Spleen (tissue), 11 donors: ENCODE measurements at regions not wholly inside any gene's neighbourhood (a gene's known extent, or its start where the extent isn't known, plus 50 kb on each side); places are given as distances from the start of the nearest gene placed in this dataset.

Experiments used
- DNase-seq: peaks from one replicate; pipeline ENCODE4 v3.0.0-alpha.2; 2020
- H3K27ac ChIP-seq, 8 donors: fragments of 200-600 bp; sonication (generic) in 7 of 8; 1 replicate in 4 of 8; 2 replicates in 4 of 8; pipeline versions ENCODE4 v1.5.0 to v1.8.0; 2016 to 2021; ENCODE audit warnings: inconsistent platforms in 4 of 8, mild to moderate bottlenecking in 4 of 8, moderate library complexity in 1 of 8
- H3K27me3 ChIP-seq, 7 donors: fragments of 200-600 bp; sonication (generic) in 6 of 7; replicated peaks in 1 of 7; 1 replicate in 4 of 7; 2 replicates in 3 of 7; pipeline versions ENCODE4 v1.5.0 to v1.8.0; 2016 to 2021; ENCODE audit warnings: inconsistent platforms in 3 of 7, mild to moderate bottlenecking in 1 of 7
- H3K36me3 ChIP-seq, 6 donors: fragments of 200-600 bp; sonication (generic) in 5 of 6; 1 replicate in 4 of 6; 2 replicates in 2 of 6; pipeline versions ENCODE4 v1.5.0 to v1.8.0; 2016 to 2021; ENCODE audit warnings: inconsistent platforms in 2 of 6
- H3K4me1 ChIP-seq, 6 donors: fragments of 200-600 bp; sonication (generic) in 5 of 6; 1 replicate in 3 of 6; 2 replicates in 3 of 6; pipeline versions ENCODE4 v1.5.0 to v1.8.0; 2016 to 2021; ENCODE audit warnings: inconsistent platforms in 3 of 6
- H3K4me3 ChIP-seq, 8 donors: fragments of 200-600 bp; sonication (generic) in 7 of 8; 1 replicate in 4 of 8; 2 replicates in 4 of 8; pipeline versions ENCODE4 v1.5.0 to v1.8.0; 2016 to 2021; ENCODE audit warnings: inconsistent platforms in 4 of 8, mild to moderate bottlenecking in 4 of 8, moderate library complexity in 2 of 8
- H3K9me3 ChIP-seq, 8 donors: fragments of 200-600 bp; sonication (generic) in 7 of 8; 1 replicate in 4 of 8; 2 replicates in 4 of 8; pipeline versions ENCODE4 v1.5.0 to v1.8.0; 2016 to 2021; ENCODE audit warnings: inconsistent platforms in 4 of 8
- POLR2A ChIP-seq, 3 donors: fragments of 450-650 bp; IDR thresholded peaks; one replicate each; pipeline ENCODE4 v1.5.1; 2017; ENCODE audit warnings: antibody characterized with exemption in 3 of 3, mild to moderate bottlenecking in 1 of 3
- POLR2AphosphoS5 ChIP-seq, 3 donors: sonication (generic); formaldehyde crosslinking; IDR thresholded peaks; one replicate each; pipeline ENCODE4 v1.5.1; 2017; ENCODE audit warnings: antibody characterized with exemption in 3 of 3
- WGBS, 5 donors: extraction: QIAGEN DNeasy Blood & Tissue Kit in 3 of 5; methylation state at CpG; one replicate each; pipeline versions ENCODE4 v1.1.5 to v1.1.7; 2013 to 2018; 5-methylcytosine and 5-hydroxymethylcytosine counted together
- intact Hi-C: fragments of 100-400 bp; cut with DNase I; formaldehyde crosslinking; loops from one replicate; pipeline ENCODE4 v1.15.0; 2023; ENCODE audit warnings: low total_unique reads
- TF ChIP-seq, protein P1 (sequence below), 11 experiments: fragments of 200-600 bp in 7 of 11; fragments of 450-650 bp in 4 of 11; sonication (generic) in 4 of 11; IDR thresholded peaks in 8 of 11; conservative IDR thresholded peaks in 3 of 11; 1 replicate in 7 of 11; 2 replicates in 4 of 11; pipeline versions ENCODE4 v1.4.0 to v1.8.0; 2016 to 2021; ENCODE audit warnings: antibody characterized with exemption in 11 of 11, inconsistent platforms in 4 of 11, mild to moderate bottlenecking in 1 of 11
- donor health status: healthy with polysubstance abuse.
- donor health status: DM: no; HTN: no; CAD: no; lungs with moderate emphysema.
- donor health status: DM: no; HTN: no; CAD: no.
- donor health status: Bipolar disorder and iron deficiency.
- donor health status: healthy.
- donor health status: DM: no; HTN: no; CAD: no.
- donor health status: DM: yes; HTN: yes; CAD: no.

- Histone ChIP-seq H3K4me3 (no peak overlapping the region), H3K27ac (no peak overlapping the region), H3K36me3 (no peaks in the 10 kb centered on the region), H3K27me3 (no peaks in the 10 kb centered on the region), H3K4me1 (peaks cover 0 to 12% (median 3%) of the 10 kb centered on the region in 6 donors), H3K9me3 (peaks cover 0 to 9% (median 4%) of the 10 kb centered on the region in 8 donors)
- TF ChIP-seq, protein P1, sequence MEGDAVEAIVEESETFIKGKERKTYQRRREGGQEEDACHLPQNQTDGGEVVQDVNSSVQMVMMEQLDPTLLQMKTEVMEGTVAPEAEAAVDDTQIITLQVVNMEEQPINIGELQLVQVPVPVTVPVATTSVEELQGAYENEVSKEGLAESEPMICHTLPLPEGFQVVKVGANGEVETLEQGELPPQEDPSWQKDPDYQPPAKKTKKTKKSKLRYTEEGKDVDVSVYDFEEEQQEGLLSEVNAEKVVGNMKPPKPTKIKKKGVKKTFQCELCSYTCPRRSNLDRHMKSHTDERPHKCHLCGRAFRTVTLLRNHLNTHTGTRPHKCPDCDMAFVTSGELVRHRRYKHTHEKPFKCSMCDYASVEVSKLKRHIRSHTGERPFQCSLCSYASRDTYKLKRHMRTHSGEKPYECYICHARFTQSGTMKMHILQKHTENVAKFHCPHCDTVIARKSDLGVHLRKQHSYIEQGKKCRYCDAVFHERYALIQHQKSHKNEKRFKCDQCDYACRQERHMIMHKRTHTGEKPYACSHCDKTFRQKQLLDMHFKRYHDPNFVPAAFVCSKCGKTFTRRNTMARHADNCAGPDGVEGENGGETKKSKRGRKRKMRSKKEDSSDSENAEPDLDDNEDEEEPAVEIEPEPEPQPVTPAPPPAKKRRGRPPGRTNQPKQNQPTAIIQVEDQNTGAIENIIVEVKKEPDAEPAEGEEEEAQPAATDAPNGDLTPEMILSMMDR (IDR thresholded peaks at IDR 0.05 in 8 of 11, conservative IDR thresholded peaks at IDR 0.05 in 3 of 11), result no peak
- TF ChIP-seq POLR2A (IDR thresholded peaks at IDR 0.05) (no peak), POLR2AphosphoS5 (IDR thresholded peaks at IDR 0.05) (no peak)
- DNase-seq, result no peak
- intact Hi-C loops, result no loop called here
- WGBS, 5 donors, result 75 to 91% (median 85%) methylated on average over 3 of the region's 3 CpGs
Measured at GRCh38 chr1:245039196-245039595, 115.6 kb upstream of the KIF26B start.

GRCh38 chr1:245036102-245036501 lies 118.7 kb upstream of the KIF26B start:
- TF ChIP-seq POLR2A (IDR thresholded peaks at IDR 0.05), result no peak
- intact Hi-C loops, result no loop called here
- 94 to 100% (median 97%) methylated on average over 1 of the region's 1 CpG for WGBS, 5 donors
- DNase-seq, result no peak
- no peak overlapping the region for H3K4me3 ChIP-seq
- H3K9me3 ChIP-seq, result peaks cover 0 to 9% (median 4%) of the 10 kb centered on the region in 8 donors
- no peaks in the 10 kb centered on the region for H3K4me1 ChIP-seq
- no peak overlapping the region for H3K27ac ChIP-seq
- H3K27me3 ChIP-seq, result no peaks in the 10 kb centered on the region
- H3K36me3 ChIP-seq, result no peaks in the 10 kb centered on the region

- Histone ChIP-seq H3K27ac (no peak overlapping the region), H3K9me3 (no peaks in the 10 kb centered on the region), H3K36me3 (no peaks in the 10 kb centered on the region), H3K4me3 (no peak overlapping the region), H3K27me3 (no peaks in the 10 kb centered on the region), H3K4me1 (no peaks in the 10 kb centered on the region)
- no peak for DNase-seq
- 65 to 88% (median 87%) methylated on average over 3 of the region's 3 CpGs for WGBS, 5 donors
- intact Hi-C loops, result no loop called here
- TF ChIP-seq POLR2AphosphoS5 (IDR thresholded peaks at IDR 0.05), result no peak
- TF ChIP-seq, protein P1 (IDR thresholded peaks at IDR 0.05 in 8 of 11, conservative IDR thresholded peaks at IDR 0.05 in 3 of 11), result no peak
- no peak for TF ChIP-seq POLR2A (IDR thresholded peaks at IDR 0.05)
Measured at GRCh38 chr1:245031041-245031440, 123.7 kb upstream of the KIF26B start.

GRCh38 chr1:245026247-245026646 lies 128.5 kb upstream of the KIF26B start:
- Histone ChIP-seq H3K9me3 (no peaks in the 10 kb centered on the region), H3K27me3 (no peaks in the 10 kb centered on the region), H3K4me3 (no peak overlapping the region), H3K27ac (no peak overlapping the region), H3K4me1 (no peaks in the 10 kb centered on the region), H3K36me3 (no peaks in the 10 kb centered on the region)
- TF ChIP-seq, protein P1 (IDR thresholded peaks at IDR 0.05 in 8 of 11, conservative IDR thresholded peaks at IDR 0.05 in 3 of 11), result no peak
- TF ChIP-seq POLR2AphosphoS5 (IDR thresholded peaks at IDR 0.05), result no peak
- TF ChIP-seq POLR2A (IDR thresholded peaks at IDR 0.05), result no peak
- 89 to 97% (median 94%) methylated on average over 3 of the region's 3 CpGs for WGBS, 5 donors
- intact Hi-C loops, result no loop called here
- no peak for DNase-seq

DNA sequence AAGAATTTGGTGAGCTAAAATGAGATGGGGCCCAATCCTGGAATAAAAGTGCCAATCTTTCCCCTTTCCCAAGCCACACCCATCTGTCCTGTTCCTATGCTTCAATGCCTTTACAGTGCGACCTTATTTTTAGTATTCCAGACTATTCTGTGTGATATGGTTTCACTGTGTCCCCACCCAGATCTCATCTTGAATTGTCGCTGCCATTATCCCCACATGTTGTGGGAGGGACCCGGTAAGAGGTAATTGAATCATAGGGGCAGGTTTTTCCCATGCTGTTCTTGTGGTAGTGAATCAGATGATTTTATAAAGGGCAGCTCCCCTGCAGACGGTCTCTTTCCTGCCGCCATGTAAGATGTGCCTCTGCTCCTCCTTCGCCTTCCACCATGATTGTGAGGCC lies 129.3 kb upstream of the KIF26B start:
- TF ChIP-seq POLR2A (IDR thresholded peaks at IDR 0.05) (no peak), POLR2AphosphoS5 (IDR thresholded peaks at IDR 0.05) (no peak)
- TF ChIP-seq, protein P1 (IDR thresholded peaks at IDR 0.05 in 8 of 11, conservative IDR thresholded peaks at IDR 0.05 in 3 of 11), result no peak
- intact Hi-C loops, result no loop called here
- DNase-seq, result no peak
- no peak overlapping the region for H3K27ac ChIP-seq
- no peaks in the 10 kb centered on the region for H3K9me3 ChIP-seq
- no peak overlapping the region for H3K4me3 ChIP-seq
- no peaks in the 10 kb centered on the region for H3K36me3 ChIP-seq
- H3K27me3 ChIP-seq, result no peaks in the 10 kb centered on the region
- no peaks in the 10 kb centered on the region for H3K4me1 ChIP-seq
- WGBS, 5 donors, result 90 to 99% (median 95%) methylated on average over 6 of the region's 6 CpGs
